H1 (cell line): ENCODE measurements at regions not wholly inside any gene's neighbourhood (a gene's known extent, or its start where the extent isn't known, plus 50 kb on each side); places are given as distances from the start of the nearest gene placed in this dataset.

ENCODE experiments used
- CTCF ChIA-PET: fragments of 300-600 bp; sonication (Branson Sonifier 250); formaldehyde crosslinking; loops from one replicate; lab custom pipeline; 2021; ENCODE audit not compliant: partially characterized antibody; lab: Charles Lee
- POLR2A ChIA-PET: fragments of 300-600 bp; sonication (Branson Sonifier 250); formaldehyde crosslinking; loops from one replicate; lab custom pipeline; 2021; ENCODE audit warnings: inconsistent platforms; ENCODE audit not compliant: partially characterized antibody; lab: Charles Lee
- DNase-seq, 2 experiments: peaks; one replicate each; pipeline versions ENCODE4 v3.0.0 to v3.0.0-alpha.2; 2010 to 2022; ENCODE audit warnings: low spot score in 2 of 2, low read depth in 1 of 2, mixed read lengths in 1 of 2
- FAIRE-seq: peaks from 2 replicates; lab custom pipeline; 2011; peaks lifted over from hg19 to GRCh38; lab: Jason Lieb, UNC
- H2AFZ ChIP-seq: 2 replicates; pipeline ENCODE4 v1.8.1; 2012; ENCODE audit warnings: low read length, inconsistent platforms
- H2AK5ac ChIP-seq: 2 replicates; pipeline ENCODE4 v1.6.1; 2013; ENCODE audit warnings: low read depth, low read length
- H2BK120ac ChIP-seq: replicated peaks from 2 replicates; pipeline ENCODE3; 2013; ENCODE audit warnings: low read depth, low read length, inconsistent platforms
- H2BK12ac ChIP-seq: 2 replicates; pipeline ENCODE4 v1.6.1; 2013; ENCODE audit warnings: low read depth, low read length
- H2BK15ac ChIP-seq: 2 replicates; pipeline ENCODE4 v1.6.1; 2013; ENCODE audit warnings: low read length
- H2BK20ac ChIP-seq: 2 replicates; pipeline ENCODE4 v1.6.1; 2013; ENCODE audit warnings: low read length
- H2BK5ac ChIP-seq: 2 replicates; pipeline ENCODE4 v1.6.1; 2013; ENCODE audit warnings: low read depth, low read length
- H3K14ac ChIP-seq: 2 replicates; pipeline ENCODE4 v1.6.1; 2013; ENCODE audit warnings: inconsistent platforms; ENCODE audit not compliant: insufficient read length
- H3K18ac ChIP-seq: 2 replicates; pipeline ENCODE4 v1.6.1; 2013; ENCODE audit warnings: low read length; ENCODE audit errors: extremely low read depth
- H3K23ac ChIP-seq: 2 replicates; pipeline ENCODE4 v1.6.1; 2013; ENCODE audit warnings: inconsistent platforms; ENCODE audit not compliant: insufficient read length
- H3K23me2 ChIP-seq: 2 replicates; pipeline ENCODE4 v1.6.1; 2013; ENCODE audit warnings: low read depth, low read length
- H3K27ac ChIP-seq: 2 replicates; pipeline ENCODE4 v1.6.1; 2011; ENCODE audit warnings: low read depth, low read length, inconsistent platforms
- H3K27me3 ChIP-seq, 4 experiments: replicated peaks in 1 of 4; 1 replicate in 1 of 4; 2 replicates in 3 of 4; pipeline versions ENCODE4 v1.6.1 to v1.8.1; 2011 to 2013; ENCODE audit warnings: low read length in 3 of 4, mild to moderate bottlenecking in 3 of 4, inconsistent platforms in 2 of 4, mixed read lengths in 2 of 4, moderate library complexity in 1 of 4; ENCODE audit not compliant: control insufficient read depth in 3 of 4, insufficient read depth in 3 of 4; ENCODE audit errors: extremely low read depth in 1 of 4
- H3K36me3 ChIP-seq, 4 experiments: 2 replicates each; pipeline versions ENCODE4 v1.6.1 to v1.8.1; 2011 to 2013; ENCODE audit warnings: mild to moderate bottlenecking in 4 of 4, low read length in 3 of 4, moderate library complexity in 2 of 4, control low read depth in 1 of 4, inconsistent platforms in 1 of 4; ENCODE audit not compliant: insufficient read depth in 4 of 4, control insufficient read depth in 2 of 4
- H3K4ac ChIP-seq: replicated peaks from 2 replicates; pipeline ENCODE3; 2013; ENCODE audit warnings: low read length, low read depth, mixed read lengths, inconsistent platforms; ENCODE audit not compliant: insufficient read length
- H3K4me1 ChIP-seq, 4 experiments: replicated peaks in 1 of 4; 1 replicate in 1 of 4; 2 replicates in 3 of 4; pipeline versions ENCODE4 v1.6.1 to v1.8.1; 2011 to 2013; ENCODE audit warnings: low read length in 3 of 4, inconsistent platforms in 2 of 4, mixed read lengths in 1 of 4; ENCODE audit not compliant: insufficient read depth in 4 of 4, control insufficient read depth in 3 of 4
- H3K4me2 ChIP-seq, 2 experiments: 2 replicates each; pipeline versions ENCODE4 v1.6.1 to v1.8.1; 2011 to 2013; ENCODE audit warnings: low read depth in 2 of 2, low read length in 2 of 2, control low read depth in 1 of 2, inconsistent platforms in 1 of 2, mild to moderate bottlenecking in 1 of 2; ENCODE audit not compliant: insufficient read depth in 1 of 2
- H3K4me3 ChIP-seq, 4 experiments: fragments of 200-600, 300-600 bp in 1 of 4; sonication (generic), shearing (Covaris generic), sonication (Bioruptor Twin) in 1 of 4; 2 replicates each; pipeline versions ENCODE4 v1.5.1 to v1.8.1; 2011 to 2016; ENCODE audit warnings: low read length in 4 of 4, low read depth in 3 of 4, control low read depth in 2 of 4, inconsistent platforms in 2 of 4, mild to moderate bottlenecking in 2 of 4, mixed read lengths in 1 of 4, moderate library complexity in 1 of 4; ENCODE audit not compliant: insufficient read depth in 2 of 4; ENCODE audit errors: extremely low read depth in 1 of 4
- H3K56ac ChIP-seq: replicated peaks from 2 replicates; pipeline ENCODE3; 2013; ENCODE audit warnings: low read depth, mild to moderate bottlenecking, mixed read lengths, low read length, inconsistent platforms; ENCODE audit not compliant: insufficient read length
- H3K79me1 ChIP-seq: 2 replicates; pipeline ENCODE4 v1.6.1; 2013; ENCODE audit warnings: low read depth, low read length, control low read depth
- H3K79me2 ChIP-seq, 2 experiments: 2 replicates each; pipeline versions ENCODE4 v1.6.1 to v1.8.1; 2012 to 2013; ENCODE audit warnings: low read length in 2 of 2, mild to moderate bottlenecking in 2 of 2, inconsistent platforms in 1 of 2; ENCODE audit not compliant: insufficient read depth in 2 of 2, control insufficient read depth in 1 of 2
- H3K9ac ChIP-seq, 4 experiments: replicated peaks in 1 of 4; 1 replicate in 1 of 4; 2 replicates in 3 of 4; pipeline versions ENCODE4 v1.6.1 to v1.8.1; 2011 to 2013; ENCODE audit warnings: low read depth in 3 of 4, low read length in 3 of 4, control low read depth in 2 of 4, mild to moderate bottlenecking in 2 of 4, moderate library complexity in 2 of 4, inconsistent platforms in 1 of 4; ENCODE audit errors: extremely low read depth in 1 of 4
- H3K9me3 ChIP-seq, 2 experiments: 2 replicates each; pipeline versions ENCODE4 v1.6.1 to v1.8.1; 2012 to 2013; ENCODE audit warnings: mild to moderate bottlenecking in 2 of 2, moderate library complexity in 2 of 2, control low read depth in 1 of 2, inconsistent platforms in 1 of 2, low read depth in 1 of 2, low read length in 1 of 2, mixed read lengths in 1 of 2; ENCODE audit not compliant: insufficient read depth in 2 of 2
- H4K20me1 ChIP-seq, 2 experiments: replicated peaks in 1 of 2; 2 replicates each; pipeline versions ENCODE3 to v1.8.1; 2011 to 2013; ENCODE audit warnings: inconsistent platforms in 2 of 2, low read length in 2 of 2, mild to moderate bottlenecking in 1 of 2; ENCODE audit not compliant: insufficient read depth in 2 of 2, control insufficient read depth in 1 of 2
- H4K5ac ChIP-seq: 2 replicates; pipeline ENCODE4 v1.6.1; 2013; ENCODE audit warnings: low read length, low read depth, mixed read lengths, inconsistent platforms; ENCODE audit not compliant: insufficient read length
- H4K8ac ChIP-seq: 2 replicates; pipeline ENCODE4 v1.8.0; 2013; ENCODE audit warnings: mild to moderate bottlenecking, moderate library complexity, low read length, inconsistent platforms; ENCODE audit not compliant: insufficient read depth; ENCODE audit errors: extremely low read depth
- H4K91ac ChIP-seq: replicated peaks from 2 replicates; pipeline ENCODE3; 2013; ENCODE audit warnings: low read length, mixed read lengths, inconsistent platforms; ENCODE audit not compliant: insufficient read length
- ASH2L ChIP-seq: fragments of 200-600, 300-600 bp; sonication (generic); IDR thresholded peaks from one replicate; pipeline ENCODE4 v1.7.1; 2017; ENCODE audit warnings: low read length
- ATF3 ChIP-seq: IDR thresholded peaks from 2 replicates; pipeline ENCODE4 v1.6.1; 2011; ENCODE audit warnings: low read depth, mild to moderate bottlenecking, low read length; ENCODE audit not compliant: insufficient read depth
- BACH1 ChIP-seq: IDR thresholded peaks from 2 replicates; pipeline ENCODE4 v1.6.1; 2012; ENCODE audit warnings: low read length, improper control_type of control experiment
- BRCA1 ChIP-seq: IDR thresholded peaks from 2 replicates; pipeline ENCODE4 v1.6.1; 2012; ENCODE audit warnings: low read depth, low read length, improper control_type of control experiment
- CBX8 ChIP-seq: fragments of 300-800, 300-1000 bp; sonication (generic); IDR thresholded peaks from 2 replicates; pipeline ENCODE4 v1.7.1; 2016; ENCODE audit warnings: low read depth, low read length, borderline replicate concordance
- EP300 ChIP-seq, 2 experiments: IDR thresholded peaks; 1 replicate in 1 of 2; 2 replicates in 1 of 2; pipeline ENCODE4 v1.6.1; 2011 to 2012; ENCODE audit warnings: low read depth in 2 of 2, low read length in 2 of 2, mild to moderate bottlenecking in 2 of 2, borderline replicate concordance in 1 of 2, inconsistent platforms in 1 of 2, moderate library complexity in 1 of 2
- GABPA ChIP-seq: IDR thresholded peaks from 2 replicates; pipeline ENCODE4 v1.6.1; 2011; ENCODE audit warnings: mild to moderate bottlenecking, low read length, moderate library complexity, borderline replicate concordance; ENCODE audit not compliant: insufficient read depth
- HDAC2 ChIP-seq, 2 experiments: fragments of 300-600 bp in 1 of 2; sonication (generic) in 1 of 2; IDR thresholded peaks; 2 replicates each; pipeline ENCODE4 v1.6.1; 2011 to 2012; ENCODE audit warnings: low read depth in 2 of 2, low read length in 2 of 2, mild to moderate bottlenecking in 2 of 2, moderate library complexity in 2 of 2, borderline replicate concordance in 1 of 2, inconsistent platforms in 1 of 2
- MAX ChIP-seq: IDR thresholded peaks from 2 replicates; pipeline ENCODE4 v1.6.1; 2012; ENCODE audit warnings: inconsistent platforms
- NRF1 ChIP-seq: IDR thresholded peaks from 2 replicates; pipeline ENCODE4 v1.6.1; 2011; ENCODE audit warnings: mild to moderate bottlenecking, low read depth, low read length, improper control_type of control experiment
- RBBP5 ChIP-seq: IDR thresholded peaks from 2 replicates; pipeline ENCODE4 v1.7.1; 2012; ENCODE audit warnings: low read depth, mild to moderate bottlenecking, inconsistent platforms, low read length, moderate library complexity, borderline replicate concordance
- SIX5 ChIP-seq: IDR thresholded peaks from 2 replicates; pipeline ENCODE4 v1.6.1; 2011; ENCODE audit warnings: mild to moderate bottlenecking, low read depth, low read length
- SP1 ChIP-seq: IDR thresholded peaks from 2 replicates; pipeline ENCODE4 v1.6.1; 2011; ENCODE audit warnings: low read depth, low read length
- SP2 ChIP-seq: IDR thresholded peaks from 2 replicates; pipeline ENCODE4 v1.6.1; 2012; ENCODE audit warnings: mild to moderate bottlenecking, low read length, inconsistent platforms
- TAF1 ChIP-seq: IDR thresholded peaks from 2 replicates; pipeline ENCODE4 v1.6.1; 2011; ENCODE audit warnings: mild to moderate bottlenecking, low read depth, low read length
- TCF12 ChIP-seq: IDR thresholded peaks from 2 replicates; pipeline ENCODE4 v1.6.1; 2011; ENCODE audit warnings: low read depth, mild to moderate bottlenecking, low read length

DNA sequence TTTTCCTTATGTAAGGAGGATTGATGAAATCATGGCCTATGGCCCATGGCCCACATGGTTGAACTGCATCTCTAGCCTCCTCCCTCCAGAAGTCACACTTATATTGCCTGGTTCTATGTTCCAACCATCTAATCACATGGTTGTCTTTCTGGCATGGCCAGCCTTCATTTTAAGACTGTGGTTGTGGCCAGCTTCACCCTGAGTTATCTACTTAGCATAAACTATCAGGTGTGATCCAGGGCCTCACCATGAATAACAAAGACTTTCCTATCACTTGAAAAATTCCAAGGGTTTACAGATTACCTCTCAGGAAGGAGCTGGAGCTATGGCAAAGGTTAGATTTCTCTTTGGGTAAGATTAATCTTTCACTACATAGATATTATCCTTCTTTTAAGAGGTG lies 222.8 kb downstream of the SNCA start:
- Histone ChIP-seq H3K9me3 (no peaks in the 10 kb centered on the region), H2BK5ac (no peak overlapping the region), H3K4me2 (no peak overlapping the region), H3K4ac (no peak overlapping the region), H3K27ac (no peak overlapping the region), H4K8ac (no peak overlapping the region), H4K5ac (no peak overlapping the region), H3K14ac (no peak overlapping the region), H3K79me1 (no peaks in the 10 kb centered on the region), H3K36me3 (no peaks in the 10 kb centered on the region), H3K23ac (no peak overlapping the region), H3K79me2 (no peaks in the 10 kb centered on the region), H2AK5ac (no peak overlapping the region), H4K91ac (no peak overlapping the region), H2BK120ac (no peak overlapping the region), H3K4me3 (no peak overlapping the region), H2BK12ac (no peak overlapping the region), H3K27me3 (no peaks in the 10 kb centered on the region), H2BK20ac (no peak overlapping the region), H4K20me1 (no peaks in the 10 kb centered on the region), H3K18ac (no peak overlapping the region), H3K23me2 (no peaks in the 10 kb centered on the region), H2BK15ac (no peak overlapping the region), H3K9ac (no peak overlapping the region), H2AFZ (no peak overlapping the region), H3K4me1 (0 out of 7 replicates have a peak, but pooled peaks cover 0 to 3% (median 1%) of the 10 kb centered on the region in 4 experiments), H3K56ac (no peak overlapping the region)
- POLR2A ChIA-PET = no interaction called here
- FAIRE-seq = no peak
- CTCF ChIA-PET = interaction anchor here (0.6 to 0.8 kb wide), 2 partner anchors 25 to 251 kb away, joined by 3 to 5 read pairs; no protein-coding TSS in a partner anchor
- DNase-seq = no peak
- TF ChIP-seq BRCA1 (no peak), ASH2L (no peak), BACH1 (no peak), TCF12 (no peak), EP300 (IDR thresholded peaks at IDR 0.05; ENCODE audit: borderline replicate concordance in 1 of 2, low read depth in 2 of 2, low read length in 2 of 2) (no peak), SIX5 (no peak), GABPA (no peak), HDAC2 (IDR thresholded peaks at IDR 0.05; ENCODE audit: borderline replicate concordance in 1 of 2, low read depth in 2 of 2, low read length in 2 of 2) (no peak), CBX8 (no peak), RBBP5 (no peak), NRF1 (no peak), ATF3 (no peak), SP1 (no peak), TAF1 (no peak), SP2 (no peak), MAX (no peak)
